ENCODE measurements at regions not wholly inside any gene's neighbourhood (a gene's known extent, or its start where the extent isn't known, plus 50 kb on each side); places are given as distances from the start of the nearest gene placed in this dataset.

DNA sequence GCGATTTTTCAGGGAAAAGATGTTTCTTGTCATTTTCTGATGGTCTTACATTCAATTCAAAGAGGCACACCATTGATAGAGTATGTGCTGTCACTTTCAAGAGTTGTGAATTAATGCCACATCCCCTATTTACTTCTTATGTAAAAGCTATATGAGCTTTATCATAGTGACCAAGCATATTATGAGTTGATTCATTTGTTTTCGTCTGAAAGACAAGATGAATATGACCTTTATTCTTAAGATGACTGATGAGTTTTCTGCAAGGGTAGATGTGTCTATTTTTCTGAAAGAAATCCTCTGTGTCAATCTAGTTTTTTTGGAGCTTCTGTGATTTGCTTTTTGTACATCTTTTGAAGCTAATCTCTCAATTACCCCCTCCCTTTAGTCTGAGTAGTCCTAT is 676.3 kb upstream of the ARGLU1 start:
- TF ChIP-seq, protein P1, sequence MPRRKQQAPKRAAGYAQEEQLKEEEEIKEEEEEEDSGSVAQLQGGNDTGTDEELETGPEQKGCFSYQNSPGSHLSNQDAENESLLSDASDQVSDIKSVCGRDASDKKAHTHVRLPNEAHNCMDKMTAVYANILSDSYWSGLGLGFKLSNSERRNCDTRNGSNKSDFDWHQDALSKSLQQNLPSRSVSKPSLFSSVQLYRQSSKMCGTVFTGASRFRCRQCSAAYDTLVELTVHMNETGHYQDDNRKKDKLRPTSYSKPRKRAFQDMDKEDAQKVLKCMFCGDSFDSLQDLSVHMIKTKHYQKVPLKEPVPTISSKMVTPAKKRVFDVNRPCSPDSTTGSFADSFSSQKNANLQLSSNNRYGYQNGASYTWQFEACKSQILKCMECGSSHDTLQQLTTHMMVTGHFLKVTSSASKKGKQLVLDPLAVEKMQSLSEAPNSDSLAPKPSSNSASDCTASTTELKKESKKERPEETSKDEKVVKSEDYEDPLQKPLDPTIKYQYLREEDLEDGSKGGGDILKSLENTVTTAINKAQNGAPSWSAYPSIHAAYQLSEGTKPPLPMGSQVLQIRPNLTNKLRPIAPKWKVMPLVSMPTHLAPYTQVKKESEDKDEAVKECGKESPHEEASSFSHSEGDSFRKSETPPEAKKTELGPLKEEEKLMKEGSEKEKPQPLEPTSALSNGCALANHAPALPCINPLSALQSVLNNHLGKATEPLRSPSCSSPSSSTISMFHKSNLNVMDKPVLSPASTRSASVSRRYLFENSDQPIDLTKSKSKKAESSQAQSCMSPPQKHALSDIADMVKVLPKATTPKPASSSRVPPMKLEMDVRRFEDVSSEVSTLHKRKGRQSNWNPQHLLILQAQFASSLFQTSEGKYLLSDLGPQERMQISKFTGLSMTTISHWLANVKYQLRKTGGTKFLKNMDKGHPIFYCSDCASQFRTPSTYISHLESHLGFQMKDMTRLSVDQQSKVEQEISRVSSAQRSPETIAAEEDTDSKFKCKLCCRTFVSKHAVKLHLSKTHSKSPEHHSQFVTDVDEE (CRISPR knock-in tag; IDR thresholded peaks at IDR 0.05) = no peak
- no peak for TF ChIP-seq ZNF565 (CRISPR knock-in tag; conservative IDR thresholded peaks at IDR 0.05; ENCODE audit: low read depth)
- ATAC-seq = no peak

DNA sequence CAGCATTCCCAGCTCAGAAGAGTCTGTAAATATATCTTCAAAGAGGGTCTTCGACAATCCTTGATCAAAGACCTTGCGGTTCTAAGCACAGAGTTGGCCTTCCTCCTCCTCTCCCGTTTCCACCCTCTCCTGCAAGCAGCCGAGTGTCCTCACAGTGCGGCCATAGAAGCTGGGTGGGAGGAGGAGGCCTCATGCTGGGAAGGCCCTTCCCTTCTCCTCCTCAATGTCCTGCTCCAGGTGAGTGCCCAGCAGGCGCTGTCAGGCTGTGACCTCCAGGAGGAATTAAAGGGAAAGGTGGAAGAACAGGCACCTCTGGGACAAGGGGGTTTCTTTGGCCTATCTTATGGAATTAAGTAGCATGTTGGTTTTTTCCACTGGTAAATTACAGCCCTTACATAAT is 674.2 kb upstream of the ARGLU1 start:
- no peak for ATAC-seq

DNA sequence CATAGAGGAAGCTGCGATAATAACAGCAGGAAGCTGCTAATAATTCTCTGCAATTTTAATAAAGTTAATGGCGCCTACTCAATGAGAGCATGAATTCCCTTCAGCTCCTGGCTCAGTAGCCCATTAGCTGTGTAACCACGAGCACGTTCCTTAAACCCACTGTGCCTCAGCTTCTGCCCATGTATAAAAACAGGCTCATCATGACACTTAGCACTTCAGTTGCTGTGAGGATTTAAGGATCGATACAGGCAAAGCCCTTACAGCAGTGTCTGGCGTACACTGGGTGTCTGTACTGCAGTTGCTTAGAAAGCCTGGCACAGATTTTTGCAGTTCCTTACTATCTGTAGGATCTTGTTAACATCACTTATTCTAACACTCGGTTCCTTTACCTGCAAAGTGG is 673.4 kb upstream of the ARGLU1 start:
- no peak for ATAC-seq
- no peak for TF ChIP-seq SNAI2 (CRISPR knock-in tag; IDR thresholded peaks at IDR 0.05)
- no peak for TF ChIP-seq ZFP3 (CRISPR knock-in tag; IDR thresholded peaks at IDR 0.05)
- no peak for TF ChIP-seq GLIS3 (CRISPR knock-in tag; IDR thresholded peaks at IDR 0.05)
- no peak for TF ChIP-seq TOX (CRISPR knock-in tag; IDR thresholded peaks at IDR 0.05; ENCODE audit: borderline replicate concordance)
- TF ChIP-seq ZNF70 (CRISPR knock-in tag; IDR thresholded peaks at IDR 0.05) = no peak
- TF ChIP-seq TCF4 (CRISPR knock-in tag; IDR thresholded peaks at IDR 0.05; ENCODE audit: borderline replicate concordance) = no peak
- TF ChIP-seq, protein P2, sequence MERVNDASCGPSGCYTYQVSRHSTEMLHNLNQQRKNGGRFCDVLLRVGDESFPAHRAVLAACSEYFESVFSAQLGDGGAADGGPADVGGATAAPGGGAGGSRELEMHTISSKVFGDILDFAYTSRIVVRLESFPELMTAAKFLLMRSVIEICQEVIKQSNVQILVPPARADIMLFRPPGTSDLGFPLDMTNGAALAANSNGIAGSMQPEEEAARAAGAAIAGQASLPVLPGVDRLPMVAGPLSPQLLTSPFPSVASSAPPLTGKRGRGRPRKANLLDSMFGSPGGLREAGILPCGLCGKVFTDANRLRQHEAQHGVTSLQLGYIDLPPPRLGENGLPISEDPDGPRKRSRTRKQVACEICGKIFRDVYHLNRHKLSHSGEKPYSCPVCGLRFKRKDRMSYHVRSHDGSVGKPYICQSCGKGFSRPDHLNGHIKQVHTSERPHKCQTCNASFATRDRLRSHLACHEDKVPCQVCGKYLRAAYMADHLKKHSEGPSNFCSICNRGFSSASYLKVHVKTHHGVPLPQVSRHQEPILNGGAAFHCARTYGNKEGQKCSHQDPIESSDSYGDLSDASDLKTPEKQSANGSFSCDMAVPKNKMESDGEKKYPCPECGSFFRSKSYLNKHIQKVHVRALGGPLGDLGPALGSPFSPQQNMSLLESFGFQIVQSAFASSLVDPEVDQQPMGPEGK (CRISPR knock-in tag; IDR thresholded peaks at IDR 0.05; ENCODE audit: borderline replicate concordance) = no peak

More for the DNA sequence above, 674.2 kb upstream of the ARGLU1 start:
- TF ChIP-seq PPARA (CRISPR knock-in tag; IDR thresholded peaks at IDR 0.05; ENCODE audit: borderline replicate concordance) (no peak), ZNF70 (CRISPR knock-in tag; IDR thresholded peaks at IDR 0.05) (no peak), ESRRG (CRISPR knock-in tag; IDR thresholded peaks at IDR 0.05) (no peak), ISL1 (CRISPR knock-in tag; IDR thresholded peaks at IDR 0.05) (no peak), CSDC2 (CRISPR knock-in tag; IDR thresholded peaks at IDR 0.05) (no peak), ZFP30 (CRISPR knock-in tag; IDR thresholded peaks at IDR 0.05) (no peak), SNAI2 (CRISPR knock-in tag; IDR thresholded peaks at IDR 0.05) (no peak), ZC3H10 (CRISPR knock-in tag; IDR thresholded peaks at IDR 0.05) (no peak), ZNF8 (CRISPR knock-in tag; IDR thresholded peaks at IDR 0.05) (no peak), ARNTL (CRISPR knock-in tag; IDR thresholded peaks at IDR 0.05; ENCODE audit: borderline replicate concordance, low read depth) (no peak), ZNF565 (CRISPR knock-in tag; conservative IDR thresholded peaks at IDR 0.05; ENCODE audit: low read depth) (no peak), RARB (CRISPR knock-in tag; IDR thresholded peaks at IDR 0.05) (no peak), BACH2 (CRISPR knock-in tag; IDR thresholded peaks at IDR 0.05; ENCODE audit: borderline replicate concordance) (no peak), TCF4 (CRISPR knock-in tag; IDR thresholded peaks at IDR 0.05; ENCODE audit: borderline replicate concordance) (no peak), GLIS3 (CRISPR knock-in tag; IDR thresholded peaks at IDR 0.05) (no peak)
- TF ChIP-seq, protein P3, sequence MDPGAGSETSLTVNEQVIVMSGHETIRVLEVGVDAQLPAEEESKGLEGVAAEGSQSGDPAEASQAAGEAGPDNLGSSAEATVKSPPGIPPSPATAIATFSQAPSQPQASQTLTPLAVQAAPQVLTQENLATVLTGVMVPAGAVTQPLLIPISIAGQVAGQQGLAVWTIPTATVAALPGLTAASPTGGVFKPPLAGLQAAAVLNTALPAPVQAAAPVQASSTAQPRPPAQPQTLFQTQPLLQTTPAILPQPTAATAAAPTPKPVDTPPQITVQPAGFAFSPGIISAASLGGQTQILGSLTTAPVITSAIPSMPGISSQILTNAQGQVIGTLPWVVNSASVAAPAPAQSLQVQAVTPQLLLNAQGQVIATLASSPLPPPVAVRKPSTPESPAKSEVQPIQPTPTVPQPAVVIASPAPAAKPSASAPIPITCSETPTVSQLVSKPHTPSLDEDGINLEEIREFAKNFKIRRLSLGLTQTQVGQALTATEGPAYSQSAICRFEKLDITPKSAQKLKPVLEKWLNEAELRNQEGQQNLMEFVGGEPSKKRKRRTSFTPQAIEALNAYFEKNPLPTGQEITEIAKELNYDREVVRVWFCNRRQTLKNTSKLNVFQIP (CRISPR knock-in tag; IDR thresholded peaks at IDR 0.05; ENCODE audit: borderline replicate concordance, low read depth) = no peak
- TF ChIP-seq, protein P2 (CRISPR knock-in tag; IDR thresholded peaks at IDR 0.05; ENCODE audit: borderline replicate concordance) = no peak
- TF ChIP-seq, protein P4, sequence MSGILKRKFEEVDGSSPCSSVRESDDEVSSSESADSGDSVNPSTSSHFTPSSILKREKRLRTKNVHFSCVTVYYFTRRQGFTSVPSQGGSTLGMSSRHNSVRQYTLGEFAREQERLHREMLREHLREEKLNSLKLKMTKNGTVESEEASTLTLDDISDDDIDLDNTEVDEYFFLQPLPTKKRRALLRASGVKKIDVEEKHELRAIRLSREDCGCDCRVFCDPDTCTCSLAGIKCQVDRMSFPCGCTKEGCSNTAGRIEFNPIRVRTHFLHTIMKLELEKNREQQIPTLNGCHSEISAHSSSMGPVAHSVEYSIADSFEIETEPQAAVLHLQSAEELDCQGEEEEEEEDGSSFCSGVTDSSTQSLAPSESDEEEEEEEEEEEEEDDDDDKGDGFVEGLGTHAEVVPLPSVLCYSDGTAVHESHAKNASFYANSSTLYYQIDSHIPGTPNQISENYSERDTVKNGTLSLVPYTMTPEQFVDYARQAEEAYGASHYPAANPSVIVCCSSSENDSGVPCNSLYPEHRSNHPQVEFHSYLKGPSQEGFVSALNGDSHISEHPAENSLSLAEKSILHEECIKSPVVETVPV (CRISPR knock-in tag; IDR thresholded peaks at IDR 0.05) = no peak
- TF ChIP-seq, protein P5, sequence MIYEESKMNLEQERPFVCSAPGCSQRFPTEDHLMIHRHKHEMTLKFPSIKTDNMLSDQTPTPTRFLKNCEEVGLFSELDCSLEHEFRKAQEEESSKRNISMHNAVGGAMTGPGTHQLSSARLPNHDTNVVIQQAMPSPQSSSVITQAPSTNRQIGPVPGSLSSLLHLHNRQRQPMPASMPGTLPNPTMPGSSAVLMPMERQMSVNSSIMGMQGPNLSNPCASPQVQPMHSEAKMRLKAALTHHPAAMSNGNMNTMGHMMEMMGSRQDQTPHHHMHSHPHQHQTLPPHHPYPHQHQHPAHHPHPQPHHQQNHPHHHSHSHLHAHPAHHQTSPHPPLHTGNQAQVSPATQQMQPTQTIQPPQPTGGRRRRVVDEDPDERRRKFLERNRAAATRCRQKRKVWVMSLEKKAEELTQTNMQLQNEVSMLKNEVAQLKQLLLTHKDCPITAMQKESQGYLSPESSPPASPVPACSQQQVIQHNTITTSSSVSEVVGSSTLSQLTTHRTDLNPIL (CRISPR knock-in tag; IDR thresholded peaks at IDR 0.05; ENCODE audit: low read depth) = no peak
- TF ChIP-seq, protein P1 (CRISPR knock-in tag; IDR thresholded peaks at IDR 0.05) = no peak
